ENCODE measurements at regions not wholly inside any gene's neighbourhood (a gene's known extent, or its start where the extent isn't known, plus 50 kb on each side); places are given as distances from the start of the nearest gene placed in this dataset.
A peak's percentile ranks its signal among the peaks of the same experiment; 100 is the strongest.
"Not testable (repeated sequence)": the region's sequence is repeated elsewhere in the genome, so short reads cannot be mapped to it uniquely, and the experiment has no call there.

DNA sequence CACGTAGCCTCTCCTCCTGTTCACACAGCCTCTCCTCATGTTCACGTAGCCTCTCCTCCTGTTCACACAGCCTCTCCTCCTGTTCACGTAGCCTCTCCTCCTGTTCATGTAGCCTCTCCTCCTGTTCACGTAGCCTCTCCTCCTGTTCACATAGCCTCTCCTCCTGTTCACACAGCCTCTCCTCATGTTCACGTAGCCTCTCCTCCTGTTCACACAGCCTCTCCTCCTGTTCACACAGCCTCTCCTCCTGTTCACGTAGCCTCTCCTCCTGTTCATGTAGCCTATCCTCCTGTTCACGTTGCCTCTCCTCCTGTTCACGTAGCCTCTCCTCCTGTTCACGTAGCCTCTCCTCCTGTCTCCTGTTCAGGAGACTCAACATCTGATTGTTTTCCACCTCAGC lies 88.5 kb upstream of the ZSCAN2 start:
- DNase-seq; H3K27ac ChIP-seq; H3K9me3 ChIP-seq; ATAC-seq; H3K4me1 ChIP-seq; H3K27me3 ChIP-seq (ENCODE audit: low read depth); intact Hi-C loops (cut with DNase I); H3K4me3 ChIP-seq; H3K36me3 ChIP-seq: not testable (repeated sequence)

DNA sequence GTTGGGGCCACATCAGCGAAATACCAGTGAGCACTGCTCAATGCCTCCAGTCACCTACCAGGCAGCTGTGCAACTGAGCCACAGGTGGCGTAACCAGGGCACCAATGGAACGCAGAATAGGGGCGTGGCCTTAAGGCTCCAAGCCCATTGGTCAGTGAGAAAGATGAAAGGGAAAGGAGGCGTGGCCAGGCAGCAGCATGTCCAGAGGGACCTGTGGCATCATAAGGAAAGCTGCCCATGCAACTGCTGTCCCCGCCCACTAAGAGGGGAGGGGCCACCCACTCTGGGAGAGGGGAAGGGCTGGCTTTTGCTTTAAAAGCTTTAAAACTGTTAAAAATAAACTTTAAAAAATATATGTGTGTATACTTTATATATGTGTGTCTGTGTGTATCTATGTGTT lies 84.0 kb upstream of the ZSCAN2 start:
- DNase-seq; intact Hi-C loops (cut with DNase I); ATAC-seq; H3K27me3 ChIP-seq (ENCODE audit: low read depth); H3K4me1 ChIP-seq; H3K9me3 ChIP-seq; H3K36me3 ChIP-seq; H3K4me3 ChIP-seq; H3K27ac ChIP-seq: not testable (repeated sequence)

DNA sequence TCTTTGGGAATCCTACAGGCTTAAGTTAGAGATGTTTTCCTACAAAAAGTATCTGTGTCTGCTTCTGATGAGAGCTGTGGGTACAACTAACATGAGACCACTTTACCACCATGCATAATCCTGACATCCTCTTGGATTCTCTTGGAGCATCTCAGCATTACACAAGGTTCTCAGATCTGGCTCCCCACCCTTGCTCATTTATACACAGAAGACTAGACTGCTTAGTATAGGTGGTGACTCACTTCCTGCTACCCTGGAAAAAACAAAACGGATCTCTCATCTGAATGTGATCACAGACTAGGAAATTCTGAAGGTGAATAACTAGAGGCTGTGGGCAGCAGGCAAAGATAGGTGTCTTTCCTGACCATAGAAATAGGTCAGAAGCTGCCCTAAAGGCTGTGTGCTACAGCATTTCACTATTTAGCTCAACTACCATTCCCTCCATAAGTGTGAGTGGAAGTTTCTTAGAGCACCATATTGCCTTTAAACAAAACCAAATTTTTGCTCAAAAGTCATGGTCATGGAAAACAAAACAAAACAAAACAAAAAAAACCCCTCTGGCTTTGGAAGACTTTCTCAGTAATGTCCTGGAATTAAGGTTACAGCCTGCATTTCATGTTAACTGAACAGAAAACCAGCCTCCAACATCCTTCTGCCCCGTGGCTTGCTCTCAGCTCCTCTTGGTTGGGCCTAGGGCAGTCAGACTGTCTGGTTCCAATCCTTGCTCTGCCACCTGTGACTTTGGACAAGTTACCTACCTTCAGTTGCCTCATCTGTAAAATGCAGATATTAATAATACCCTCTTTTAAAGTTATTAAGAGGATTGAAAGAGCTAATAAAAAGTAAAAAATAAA lies 75.1 kb upstream of the ZSCAN2 start:
- H3K4me3 ChIP-seq; H3K36me3 ChIP-seq; H3K27me3 ChIP-seq (ENCODE audit: low read depth); H3K4me1 ChIP-seq; ATAC-seq; H3K27ac ChIP-seq; DNase-seq; H3K9me3 ChIP-seq; intact Hi-C loops (cut with DNase I): not testable (repeated sequence)

DNA sequence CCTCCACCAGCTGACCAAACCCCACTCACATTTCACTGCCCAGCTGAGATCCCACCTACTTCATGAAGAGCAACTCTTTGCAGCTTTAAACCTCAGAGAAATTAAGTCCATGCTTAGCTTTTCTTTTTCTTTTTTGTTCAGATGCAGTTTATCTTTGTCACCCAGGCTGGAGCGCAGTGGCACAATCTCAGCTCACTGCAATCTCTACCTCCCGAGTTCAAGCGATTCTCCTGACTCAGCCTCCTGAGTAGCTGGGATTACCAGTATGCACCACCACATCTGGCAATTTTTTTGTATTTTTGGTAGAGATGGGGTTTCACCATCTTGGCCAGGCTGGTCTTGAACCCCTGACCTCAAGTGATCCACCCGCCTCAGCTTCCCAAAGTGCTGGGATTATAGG lies 70.1 kb upstream of the ZSCAN2 start:
- H3K27ac ChIP-seq; H3K36me3 ChIP-seq; H3K27me3 ChIP-seq (ENCODE audit: low read depth); DNase-seq; intact Hi-C loops (cut with DNase I); H3K9me3 ChIP-seq; H3K4me3 ChIP-seq; H3K4me1 ChIP-seq; ATAC-seq: not testable (repeated sequence)

DNA sequence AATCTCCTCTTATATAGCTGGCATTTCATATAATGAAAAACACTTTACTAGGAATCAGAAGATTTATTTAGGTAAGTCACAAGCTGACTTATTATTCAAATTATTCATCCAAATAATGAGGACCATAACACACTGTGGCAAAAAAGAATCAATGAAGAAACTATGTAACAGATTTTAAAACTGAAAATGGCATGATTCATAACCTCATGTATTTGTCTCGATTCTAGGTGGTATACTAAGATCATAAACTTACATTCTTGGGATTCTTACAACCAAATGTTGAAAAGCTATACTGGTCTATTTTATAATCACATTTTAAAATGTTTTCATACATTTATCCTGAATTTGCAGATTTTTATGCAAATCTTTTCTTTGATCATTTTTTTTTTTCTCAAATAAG lies 69.6 kb upstream of the ZSCAN2 start:
- H3K4me1 ChIP-seq; DNase-seq; H3K4me3 ChIP-seq; H3K9me3 ChIP-seq; H3K36me3 ChIP-seq; H3K27me3 ChIP-seq (ENCODE audit: low read depth); intact Hi-C loops (cut with DNase I); ATAC-seq; H3K27ac ChIP-seq: not testable (repeated sequence)

DNA sequence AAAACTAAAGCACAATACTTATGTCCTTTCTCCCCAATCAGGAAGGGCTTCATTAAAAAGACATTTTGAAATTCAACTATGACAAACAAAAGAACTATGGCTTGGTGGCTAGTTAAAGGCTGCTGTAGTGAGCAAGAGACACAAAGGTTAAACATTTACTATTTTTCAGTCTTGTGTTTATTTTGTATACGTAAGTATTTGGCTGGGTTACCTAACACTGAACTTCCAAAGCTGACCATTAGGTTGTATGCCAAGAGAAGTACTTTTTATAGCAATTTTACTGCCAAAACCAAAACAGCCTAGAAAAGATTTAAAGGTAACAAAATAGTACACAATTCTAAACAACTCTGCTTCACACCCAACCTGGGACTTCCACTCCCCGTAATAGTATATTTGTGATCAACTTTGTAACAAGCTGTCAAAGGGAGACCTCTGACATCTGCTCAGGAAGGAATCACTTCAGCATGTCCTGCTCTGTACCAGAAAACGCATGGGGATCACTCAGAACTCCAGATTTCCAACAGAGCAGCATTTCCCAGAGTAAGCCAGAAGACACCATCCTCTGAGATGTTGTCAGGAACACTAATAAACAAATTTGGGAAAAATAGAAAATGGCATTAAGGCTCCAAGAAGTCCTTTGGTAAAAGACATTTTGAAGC lies 69.0 kb upstream of the ZSCAN2 start:
- DNase-seq; intact Hi-C loops (cut with DNase I): not testable (repeated sequence)
- peak in 1 of 2 donors; percentile 43 for ATAC-seq

DNA sequence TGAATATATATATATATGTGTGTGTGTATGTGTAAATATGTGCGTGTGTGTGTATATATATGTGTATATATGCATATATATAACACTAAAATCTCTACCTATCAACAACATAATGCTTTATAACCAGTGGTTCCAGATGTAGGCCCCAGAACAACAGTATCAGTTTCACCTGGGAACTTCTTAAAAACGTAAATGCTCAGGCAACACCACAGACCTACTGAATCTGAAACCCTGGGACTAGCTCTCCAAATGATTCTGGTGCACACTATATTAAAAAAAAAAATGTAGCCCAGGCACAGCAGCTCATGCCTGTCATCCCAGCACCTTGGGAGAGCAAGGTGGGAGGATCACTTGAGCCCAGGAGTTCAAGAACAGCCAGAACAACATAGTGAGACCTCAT lies 67.1 kb upstream of the ZSCAN2 start:
- H3K36me3 ChIP-seq, result peaks cover 12% of the 10 kb centered on the region
- intact Hi-C loops (cut with DNase I); H3K27me3 ChIP-seq (ENCODE audit: low read depth); H3K4me1 ChIP-seq; H3K27ac ChIP-seq; ATAC-seq; H3K9me3 ChIP-seq; DNase-seq; H3K4me3 ChIP-seq: not testable (repeated sequence)

More for the DNA sequence above, 69.0 kb upstream of the ZSCAN2 start:
- H3K27ac ChIP-seq; H3K4me3 ChIP-seq; H3K27me3 ChIP-seq (ENCODE audit: low read depth); H3K36me3 ChIP-seq; H3K4me1 ChIP-seq; H3K9me3 ChIP-seq: not testable (repeated sequence)

DNA sequence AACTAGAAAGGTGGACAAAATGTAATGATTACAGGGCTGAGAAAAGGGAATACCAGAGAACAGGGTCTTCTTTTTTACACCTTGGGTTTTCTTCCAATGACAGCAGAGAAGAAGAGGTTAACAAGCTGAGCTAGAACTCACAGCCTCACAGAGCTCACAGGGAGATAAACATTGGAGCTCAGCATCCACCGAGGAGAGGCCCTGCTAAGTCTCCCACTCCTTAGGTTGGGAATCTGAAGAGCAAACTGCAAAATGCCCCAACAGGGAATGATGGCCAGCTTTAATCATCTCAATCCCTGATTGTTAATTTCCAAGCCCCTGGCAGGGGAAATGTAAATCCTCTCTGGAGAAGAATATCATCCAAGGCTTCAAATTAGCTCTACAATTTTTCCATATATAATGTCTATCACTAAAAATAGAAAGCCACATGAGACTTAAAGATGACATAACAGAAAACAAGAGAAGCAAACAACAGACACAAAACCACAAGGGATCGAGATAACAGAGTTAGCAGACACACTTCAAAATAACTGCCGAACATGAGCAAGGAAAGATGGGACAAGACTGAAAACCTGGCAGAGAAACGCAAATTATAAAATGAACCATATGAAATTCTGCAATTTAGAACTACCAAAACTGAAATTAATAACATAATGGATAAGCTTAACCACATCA lies 66.1 kb upstream of the ZSCAN2 start:
- peaks cover 16% of the 10 kb centered on the region for H3K36me3 ChIP-seq
- H3K9me3 ChIP-seq; H3K4me1 ChIP-seq; H3K4me3 ChIP-seq; DNase-seq; H3K27ac ChIP-seq; intact Hi-C loops (cut with DNase I); ATAC-seq; H3K27me3 ChIP-seq (ENCODE audit: low read depth): not testable (repeated sequence)

DNA sequence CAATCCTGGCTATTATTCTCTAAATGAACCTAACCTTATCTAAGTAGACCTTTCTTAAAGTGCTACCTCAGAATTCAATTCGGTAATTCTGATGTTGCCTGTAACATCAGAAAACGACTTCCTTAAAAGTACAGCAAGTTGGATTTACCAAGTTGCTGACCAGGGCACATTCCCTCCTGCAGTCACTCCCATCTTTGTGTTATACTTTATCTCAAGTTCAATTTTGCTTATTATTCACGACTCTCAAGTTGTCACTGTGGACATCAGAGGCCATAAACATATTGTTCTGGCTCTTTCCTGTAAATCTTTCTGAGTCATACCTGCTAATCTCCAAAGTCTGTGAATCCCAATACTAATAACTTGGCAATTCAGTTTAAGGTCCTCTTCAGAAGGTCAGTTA lies 64.6 kb upstream of the ZSCAN2 start:
- intact Hi-C loops (cut with DNase I); H3K9me3 ChIP-seq; DNase-seq; H3K27me3 ChIP-seq (ENCODE audit: low read depth); H3K27ac ChIP-seq; H3K4me3 ChIP-seq; ATAC-seq; H3K4me1 ChIP-seq: not testable (repeated sequence)
- peaks cover 29% of the 10 kb centered on the region for H3K36me3 ChIP-seq

DNA sequence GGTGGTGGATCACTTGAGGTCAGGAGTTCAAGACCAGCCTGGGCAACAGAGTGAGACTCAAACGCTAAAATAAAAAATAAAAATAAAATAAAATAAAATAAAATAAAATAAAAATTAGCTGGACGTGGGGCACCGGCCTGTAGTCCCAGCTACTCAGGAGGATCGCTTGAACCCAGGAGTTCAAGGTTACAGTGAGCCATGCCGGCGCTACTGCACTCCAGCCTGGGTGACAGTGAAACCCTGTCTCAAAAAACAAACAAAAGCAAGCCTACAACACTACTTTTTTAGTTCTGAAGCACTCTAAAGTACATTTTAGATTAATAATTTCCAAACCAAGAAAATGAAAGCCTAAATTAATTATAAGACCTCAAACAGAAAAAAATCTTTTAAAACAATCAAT lies 56.2 kb upstream of the ZSCAN2 start:
- intact Hi-C loops (cut with DNase I); H3K4me3 ChIP-seq; ATAC-seq; H3K27me3 ChIP-seq (ENCODE audit: low read depth); H3K9me3 ChIP-seq; H3K27ac ChIP-seq; H3K4me1 ChIP-seq; DNase-seq: not testable (repeated sequence)
- peaks cover 34% of the 10 kb centered on the region for H3K36me3 ChIP-seq

DNA sequence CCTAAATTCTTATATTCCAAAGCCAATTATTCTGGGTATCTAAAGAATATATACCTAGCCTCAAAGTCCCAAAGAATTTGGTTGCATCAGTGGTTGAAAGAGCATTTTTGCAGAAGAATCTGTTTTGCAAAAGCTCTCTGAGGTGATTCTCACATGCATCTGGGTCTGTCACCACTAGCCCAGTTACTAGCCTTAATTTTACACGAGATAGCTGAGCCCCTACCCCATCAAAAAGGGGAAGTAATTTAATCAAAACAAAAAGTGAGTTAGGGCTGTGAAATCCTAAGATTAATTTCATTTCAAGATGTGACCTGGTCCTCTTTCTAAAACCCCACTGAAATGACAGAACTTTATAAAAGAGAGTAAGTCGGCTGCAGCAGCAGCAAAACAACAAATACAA lies 53.7 kb upstream of the ZSCAN2 start:
- H3K9me3 ChIP-seq; ATAC-seq; H3K4me3 ChIP-seq; H3K4me1 ChIP-seq; H3K27me3 ChIP-seq (ENCODE audit: low read depth); H3K27ac ChIP-seq; intact Hi-C loops (cut with DNase I); DNase-seq: not testable (repeated sequence)
- peaks cover 15% of the 10 kb centered on the region for H3K36me3 ChIP-seq

DNA sequence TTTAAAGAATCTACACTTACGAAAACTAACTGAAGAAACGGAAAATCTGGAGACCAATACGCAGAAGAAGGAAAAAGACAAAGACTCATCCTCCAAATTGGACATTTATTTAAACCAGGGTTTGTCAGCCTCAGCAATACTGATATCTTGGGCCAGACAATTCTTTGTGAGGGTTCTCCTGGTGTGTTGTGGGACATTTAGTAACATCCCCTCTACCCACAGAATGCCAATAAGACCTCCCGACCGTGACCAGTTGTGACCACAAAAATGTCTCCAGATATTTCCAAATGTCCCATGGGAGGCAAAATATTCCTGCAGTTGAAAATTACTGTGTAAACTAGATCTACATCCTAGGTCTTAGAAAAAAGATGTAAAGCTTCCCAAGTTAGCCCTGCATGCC lies 50.3 kb upstream of the ZSCAN2 start:
- H3K27ac ChIP-seq, ATAC-seq: not testable (repeated sequence)

More for the DNA sequence above, 50.3 kb upstream of the ZSCAN2 start:
- intact Hi-C loops (cut with DNase I); H3K9me3 ChIP-seq; H3K4me1 ChIP-seq; H3K4me3 ChIP-seq; DNase-seq; H3K27me3 ChIP-seq (ENCODE audit: low read depth): not testable (repeated sequence)
- peaks cover 31% of the 10 kb centered on the region for H3K36me3 ChIP-seq

Data from lower lobe of right lung (tissue), 2 donors.